ENCODE measurements at regions not wholly inside any gene's neighbourhood (a gene's known extent, or its start where the extent isn't known, plus 50 kb on each side); places are given as distances from the start of the nearest gene placed in this dataset.

DNA sequence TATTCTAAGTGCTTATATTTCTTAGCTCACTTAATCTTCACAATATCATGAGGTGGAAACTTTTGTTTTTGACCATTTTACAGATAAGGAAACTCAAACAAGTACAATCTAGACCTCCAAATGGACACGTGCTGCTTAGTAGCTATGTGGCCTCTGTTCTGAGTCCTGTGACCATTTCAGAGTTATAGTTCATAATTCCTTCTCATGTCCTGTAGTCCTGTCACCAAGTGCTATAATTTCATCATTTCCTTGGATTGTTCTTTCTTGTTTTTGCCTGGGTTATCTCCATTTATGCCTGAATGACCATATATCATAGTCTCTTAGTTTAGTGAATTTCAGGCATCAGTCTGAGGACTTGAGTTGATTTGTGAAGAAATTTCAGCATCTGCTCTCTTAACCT, 91.7 kb downstream of the NUP35 start:
- TF ChIP-seq EZH2phosphoT487 (IDR thresholded peaks at IDR 0.05; ENCODE audit: borderline replicate concordance, low read depth) = no peak
- no peak for TF ChIP-seq YY1 (IDR thresholded peaks at IDR 0.05; ENCODE audit: low read depth)
- TF ChIP-seq PBX3 (IDR thresholded peaks at IDR 0.05) = no peak
- no peak for TF ChIP-seq MXI1 (IDR thresholded peaks at IDR 0.05; ENCODE audit: low read depth, low read length)
- TF ChIP-seq TEAD4 (IDR thresholded peaks at IDR 0.05; ENCODE audit: borderline replicate concordance, insufficient read depth) = no peak
- TF ChIP-seq SIN3A (IDR thresholded peaks at IDR 0.05; ENCODE audit: borderline replicate concordance, low read depth, low read length) = no peak
- TF ChIP-seq POLR2AphosphoS5 (IDR thresholded peaks at IDR 0.05; ENCODE audit: low read depth, low read length) = no peak
- TF ChIP-seq NRF1 (IDR thresholded peaks at IDR 0.05; ENCODE audit: low read depth, low read length) = no peak
- no peak for TF ChIP-seq GATA2 (CRISPR knock-in tag; IDR thresholded peaks at IDR 0.05)
- TF ChIP-seq JUND (IDR thresholded peaks at IDR 0.05) = no peak
- TF ChIP-seq GABPA (IDR thresholded peaks at IDR 0.05; ENCODE audit: low read depth) = no peak
- TF ChIP-seq RFX5 (IDR thresholded peaks at IDR 0.05; ENCODE audit: low read length) = no peak
- TF ChIP-seq REST (IDR thresholded peaks at IDR 0.05; ENCODE audit: low read depth, low read length) = no peak
- TF ChIP-seq FOXJ3 (CRISPR knock-in tag; IDR thresholded peaks at IDR 0.05) = no peak
- TF ChIP-seq RAD21 (IDR thresholded peaks at IDR 0.05; ENCODE audit: low read length) = no peak
- no peak for TF ChIP-seq RXRA (IDR thresholded peaks at IDR 0.05; ENCODE audit: borderline replicate concordance, low read depth)
- no peak for TF ChIP-seq RCOR1 (IDR thresholded peaks at IDR 0.05; ENCODE audit: low read length)
- no peak for TF ChIP-seq ZBTB33 (IDR thresholded peaks at IDR 0.05; ENCODE audit: borderline replicate concordance, low read depth)
- no peaks in the 10 kb centered on the region for H3K9me3 ChIP-seq
- H3K4me3 ChIP-seq (ENCODE audit: low read depth in 2 of 2, low read length in 1 of 2) = no peak overlapping the region
- CTCF ChIA-PET = no interaction called here
- H3K4me2 ChIP-seq = no peak overlapping the region
- no peaks in the 10 kb centered on the region for H3K4me1 ChIP-seq (ENCODE audit: control insufficient read depth in 1 of 2, insufficient read depth in 2 of 2, low read depth in 1 of 2, low read length in 1 of 2)
- no peaks in the 10 kb centered on the region for H3K27me3 ChIP-seq (ENCODE audit: insufficient read depth)
- 94% methylated on average over 1 of the region's 1 CpG for WGBS (ENCODE audit: low lambda C conversion rate)
- H2AFZ ChIP-seq (ENCODE audit: low read depth) = no peak overlapping the region
- H3K9ac ChIP-seq = no peak overlapping the region
- POLR2A ChIA-PET = no interaction called here
- no peaks in the 10 kb centered on the region for H3K79me2 ChIP-seq (ENCODE audit: insufficient read depth)
- no peaks in the 10 kb centered on the region for H4K20me1 ChIP-seq (ENCODE audit: insufficient read depth)
- H3K36me3 ChIP-seq (replicated peaks in 1 of 2; ENCODE audit: control insufficient read depth in 1 of 2, insufficient read depth in 2 of 2, low read length in 1 of 2) = peaks cover 0 to 4% of the 10 kb centered on the region in 2 experiments
- no peaks in the 10 kb centered on the region for H3K9me2 ChIP-seq
- H3K27ac ChIP-seq (ENCODE audit: low read depth in 2 of 2, low read length in 1 of 2) = no peak overlapping the region
- H3F3A ChIP-seq (replicated peaks; ENCODE audit: insufficient read depth) = no peaks in the 10 kb centered on the region
- no peak for DNase-seq

Measured in SK-N-SH (cell line).